Activated naive CD4-positive, alpha-beta T cell treated with anti-CD3 and anti-CD28 coated beads for 36 hours (primary cell): ENCODE measurements at regions not wholly inside any gene's neighbourhood (a gene's known extent, or its start where the extent isn't known, plus 50 kb on each side); places are given as distances from the start of the nearest gene placed in this dataset.

ENCODE experiments used
- CTCF ChIA-PET: fragments of 350-600 bp; sonication (Branson Sonifier 250); formaldehyde crosslinking; loops from one replicate; lab custom pipeline; 2021; ENCODE audit warnings: antibody characterized with exemption; lab: Charles Lee
- DNase-seq: peaks from one replicate; pipeline ENCODE4 v3.0.0-alpha.2; 2020
- H3K27ac Mint-ChIP-seq: one replicate; pipeline ENCODE4 v1.8.0; 2021; ENCODE audit warnings: mild to moderate bottlenecking, mixed read lengths
- H3K27me3 Mint-ChIP-seq: one replicate; pipeline ENCODE4 v1.8.0; 2021; ENCODE audit warnings: low read depth, mixed read lengths
- H3K36me3 Mint-ChIP-seq: one replicate; pipeline ENCODE4 v1.8.0; 2021; ENCODE audit warnings: low read depth, mixed read lengths
- H3K4me1 Mint-ChIP-seq: one replicate; pipeline ENCODE4 v1.8.0; 2021; ENCODE audit warnings: low read depth, mixed read lengths
- H3K4me3 Mint-ChIP-seq: one replicate; pipeline ENCODE4 v1.8.0; 2021; ENCODE audit warnings: mild to moderate bottlenecking, moderate library complexity, mixed read lengths
- H3K9me3 Mint-ChIP-seq: one replicate; pipeline ENCODE4 v1.8.0; 2021; ENCODE audit warnings: mixed read lengths
- intact Hi-C: fragments of 100-400 bp; cut with micrococcal nuclease; formaldehyde crosslinking; loops from one replicate; pipeline ENCODE4 v1.15.1; 2023

GRCh38 chr5:89276566-89277305, 393.8 kb upstream of the MEF2C start:
- no peak for DNase-seq
- no peaks in the 10 kb centered on the region for H3K36me3 Mint-ChIP-seq
- H3K27me3 Mint-ChIP-seq, result peaks cover 2% of the 10 kb centered on the region
- H3K4me3 Mint-ChIP-seq, result no peak overlapping the region
- no peaks in the 10 kb centered on the region for H3K4me1 Mint-ChIP-seq
- no peaks in the 10 kb centered on the region for H3K9me3 Mint-ChIP-seq
- intact Hi-C loops, result no loop called here
- no peak overlapping the region for H3K27ac Mint-ChIP-seq
- CTCF ChIA-PET, result no interaction called here

DNA sequence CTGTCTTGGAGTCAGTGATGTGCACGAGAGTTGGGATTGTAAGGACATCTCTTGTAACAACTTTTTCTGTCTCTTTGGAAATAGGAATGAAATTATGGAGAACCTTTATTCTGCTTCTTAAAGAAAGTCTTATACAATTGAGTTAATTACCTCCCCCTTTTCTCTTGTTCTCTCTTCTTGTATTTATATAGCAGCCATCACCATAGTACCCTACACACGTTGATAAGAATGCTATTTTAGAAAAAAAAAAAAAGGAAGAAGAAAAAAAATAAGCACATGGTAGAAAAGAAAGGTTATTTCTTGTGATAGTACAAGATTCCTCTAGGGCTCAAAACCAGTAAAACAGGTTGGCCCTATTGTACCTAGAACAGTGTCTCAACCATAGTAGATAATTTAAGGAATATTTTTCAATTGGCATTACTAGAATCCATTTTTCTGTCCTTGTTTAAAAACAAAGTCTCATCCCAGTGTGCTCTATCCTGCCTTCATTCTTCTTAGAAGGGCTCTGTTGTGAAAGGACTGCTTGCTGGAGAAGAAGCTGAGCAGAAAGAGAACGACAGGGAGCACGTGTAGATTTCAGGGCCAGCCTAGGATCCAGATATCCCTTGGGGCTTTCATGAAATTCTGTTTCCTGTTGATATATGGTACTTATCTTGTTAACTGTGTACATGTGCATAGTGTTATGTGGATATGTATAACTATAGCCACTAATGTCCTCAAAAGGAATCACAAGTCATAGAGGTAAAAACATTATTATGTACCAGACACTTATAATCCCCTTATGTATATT, 392.3 kb upstream of the MEF2C start:
- Mint-ChIP-seq H3K36me3 (no peaks in the 10 kb centered on the region), H3K4me3 (no peak overlapping the region), H3K27me3 (peaks cover 2% of the 10 kb centered on the region), H3K27ac (no peak overlapping the region), H3K4me1 (no peaks in the 10 kb centered on the region), H3K9me3 (no peaks in the 10 kb centered on the region)
- CTCF ChIA-PET, result no interaction called here
- DNase-seq, result no peak
- intact Hi-C loops, result no loop called here

DNA sequence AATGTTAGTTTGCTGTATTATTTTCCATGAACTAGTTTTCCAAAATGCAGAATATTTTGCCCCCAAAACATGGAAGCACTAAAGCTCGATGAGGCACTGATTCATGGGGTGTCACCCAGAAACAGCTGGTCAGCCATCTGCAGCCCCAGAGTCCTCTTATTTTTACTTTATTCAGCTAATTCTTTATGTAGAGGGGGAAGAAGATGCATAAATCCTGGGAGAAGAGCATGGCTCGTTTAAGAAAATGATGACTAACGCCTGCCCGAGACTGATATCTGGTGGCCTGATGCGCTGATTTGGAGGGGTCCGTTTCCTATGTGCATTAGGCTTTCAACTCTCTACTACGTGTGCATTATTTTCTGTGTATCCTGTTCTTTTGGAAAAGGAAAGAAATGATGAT, 390.3 kb upstream of the MEF2C start:
- H3K4me1 Mint-ChIP-seq, result no peaks in the 10 kb centered on the region
- no peak for DNase-seq
- intact Hi-C loops, result no loop called here

GRCh38 chr5:89270901-89271300, 387.9 kb upstream of the MEF2C start:
- Mint-ChIP-seq H3K9me3 (peaks cover 2% of the 10 kb centered on the region), H3K27ac (no peak overlapping the region), H3K4me1 (no peaks in the 10 kb centered on the region), H3K27me3 (no peaks in the 10 kb centered on the region), H3K4me3 (no peak overlapping the region), H3K36me3 (no peaks in the 10 kb centered on the region)
- CTCF ChIA-PET, result no interaction called here
- intact Hi-C loops, result no loop called here
- no peak for DNase-seq

More for the DNA sequence above, 390.3 kb upstream of the MEF2C start:
- H3K36me3 Mint-ChIP-seq, result no peaks in the 10 kb centered on the region
- peaks cover 1% of the 10 kb centered on the region for H3K27me3 Mint-ChIP-seq
- peaks cover 2% of the 10 kb centered on the region for H3K9me3 Mint-ChIP-seq
- H3K4me3 Mint-ChIP-seq, result no peak overlapping the region
- CTCF ChIA-PET, result no interaction called here
- no peak overlapping the region for H3K27ac Mint-ChIP-seq

- no peak overlapping the region for H3K4me3 Mint-ChIP-seq
- H3K36me3 Mint-ChIP-seq, result no peaks in the 10 kb centered on the region
- intact Hi-C loops, result no loop called here
- CTCF ChIA-PET, result no interaction called here
- no peaks in the 10 kb centered on the region for H3K4me1 Mint-ChIP-seq
- DNase-seq, result no peak
- H3K27ac Mint-ChIP-seq, result no peak overlapping the region
- H3K27me3 Mint-ChIP-seq, result no peaks in the 10 kb centered on the region
- H3K9me3 Mint-ChIP-seq, result peaks cover 2% of the 10 kb centered on the region
Observed at GRCh38 chr5:89269721-89270120, 386.7 kb upstream of the MEF2C start.

- CTCF ChIA-PET, result no interaction called here
- intact Hi-C loops, result no loop called here
- Mint-ChIP-seq H3K4me1 (no peaks in the 10 kb centered on the region), H3K9me3 (peaks cover 2% of the 10 kb centered on the region), H3K4me3 (no peak overlapping the region), H3K27ac (no peak overlapping the region), H3K36me3 (no peaks in the 10 kb centered on the region), H3K27me3 (no peaks in the 10 kb centered on the region)
- DNase-seq, result no peak
Observed at GRCh38 chr5:89268460-89268859, 385.5 kb upstream of the MEF2C start.

GRCh38 chr5:89267788-89268187, 384.8 kb upstream of the MEF2C start:
- Mint-ChIP-seq H3K27me3 (no peaks in the 10 kb centered on the region), H3K36me3 (no peaks in the 10 kb centered on the region), H3K9me3 (peaks cover 2% of the 10 kb centered on the region), H3K4me1 (no peaks in the 10 kb centered on the region), H3K4me3 (no peak overlapping the region), H3K27ac (no peak overlapping the region)
- DNase-seq, result no peak
- CTCF ChIA-PET, result no interaction called here
- intact Hi-C loops, result no loop called here

DNA sequence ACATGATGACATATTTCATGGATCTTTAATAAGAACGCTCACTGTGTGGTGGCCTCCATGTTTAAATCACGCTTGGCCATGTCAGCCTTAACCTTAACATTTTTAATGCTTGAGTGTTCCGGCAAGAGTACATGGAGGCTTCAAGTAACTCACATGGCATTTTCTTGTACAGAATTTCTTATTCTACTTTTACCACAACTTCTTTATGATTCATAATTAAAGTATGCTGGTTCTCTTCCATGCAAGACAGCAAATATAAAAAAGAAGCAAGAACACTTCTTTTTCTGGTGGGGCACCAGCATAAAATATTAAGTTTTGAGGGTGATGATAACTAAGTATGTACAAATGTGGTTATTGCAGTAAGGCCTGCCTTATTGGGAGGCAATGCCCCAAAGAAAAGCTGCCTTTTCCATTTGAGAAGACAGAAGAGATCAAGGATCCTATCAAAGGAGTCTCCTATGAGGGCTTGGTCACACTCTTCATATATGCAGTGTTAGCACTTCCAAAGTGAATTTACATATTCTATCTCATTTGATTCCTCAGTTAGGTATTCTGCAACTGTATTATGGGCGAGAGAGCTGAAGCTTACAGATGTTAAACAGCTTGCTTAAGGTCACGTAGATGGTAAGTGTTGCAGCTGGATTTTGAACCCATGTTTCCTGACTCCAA, 382.7 kb upstream of the MEF2C start:
- Mint-ChIP-seq H3K27me3 (no peaks in the 10 kb centered on the region), H3K36me3 (no peaks in the 10 kb centered on the region)
- CTCF ChIA-PET, result no interaction called here

GRCh38 chr5:89263846-89264245, 380.9 kb upstream of the MEF2C start:
- CTCF ChIA-PET, result no interaction called here
- Mint-ChIP-seq H3K27me3 (no peaks in the 10 kb centered on the region), H3K4me1 (no peaks in the 10 kb centered on the region), H3K9me3 (no peaks in the 10 kb centered on the region), H3K4me3 (no peak overlapping the region), H3K27ac (no peak overlapping the region), H3K36me3 (no peaks in the 10 kb centered on the region)
- intact Hi-C loops, result no loop called here
- no peak for DNase-seq

More for the DNA sequence above, 382.7 kb upstream of the MEF2C start:
- H3K4me3 Mint-ChIP-seq, result no peak overlapping the region
- intact Hi-C loops, result no loop called here
- H3K9me3 Mint-ChIP-seq, result peaks cover 2% of the 10 kb centered on the region
- no peak overlapping the region for H3K27ac Mint-ChIP-seq
- no peak for DNase-seq
- no peaks in the 10 kb centered on the region for H3K4me1 Mint-ChIP-seq

GRCh38 chr5:89262030-89262429, 379.0 kb upstream of the MEF2C start:
- H3K27me3 Mint-ChIP-seq, result no peaks in the 10 kb centered on the region
- intact Hi-C loops, result no loop called here
- CTCF ChIA-PET, result no interaction called here
- H3K36me3 Mint-ChIP-seq, result no peaks in the 10 kb centered on the region
- no peak for DNase-seq
- H3K9me3 Mint-ChIP-seq, result no peaks in the 10 kb centered on the region
- H3K27ac Mint-ChIP-seq, result no peak overlapping the region
- no peak overlapping the region for H3K4me3 Mint-ChIP-seq
- H3K4me1 Mint-ChIP-seq, result no peaks in the 10 kb centered on the region

DNA sequence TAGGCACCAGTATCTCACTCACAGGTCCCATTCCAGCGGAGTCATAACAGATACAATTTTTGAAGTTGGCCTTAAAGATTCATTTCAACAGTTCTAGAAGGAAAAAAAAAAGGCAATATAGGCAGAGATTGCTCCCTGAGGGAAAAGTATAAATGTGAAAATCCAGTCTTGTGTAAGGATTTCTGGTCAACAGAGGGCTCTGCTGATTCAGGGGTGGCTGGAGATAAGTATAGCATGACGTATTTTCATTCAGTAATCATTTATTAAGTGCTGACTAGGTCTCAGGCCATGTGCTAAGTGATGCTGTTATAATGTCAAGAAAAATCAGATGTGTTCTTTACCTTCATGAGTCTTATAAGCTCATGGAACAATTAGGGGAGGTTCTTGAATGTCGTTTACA, 377.3 kb upstream of the MEF2C start:
- intact Hi-C loops, result no loop called here
- H3K9me3 Mint-ChIP-seq, result no peaks in the 10 kb centered on the region
- H3K27ac Mint-ChIP-seq, result no peak overlapping the region
- no peak overlapping the region for H3K4me3 Mint-ChIP-seq
- DNase-seq, result no peak
- H3K4me1 Mint-ChIP-seq, result no peaks in the 10 kb centered on the region
- H3K36me3 Mint-ChIP-seq, result no peaks in the 10 kb centered on the region
- CTCF ChIA-PET, result no interaction called here
- no peaks in the 10 kb centered on the region for H3K27me3 Mint-ChIP-seq

DNA sequence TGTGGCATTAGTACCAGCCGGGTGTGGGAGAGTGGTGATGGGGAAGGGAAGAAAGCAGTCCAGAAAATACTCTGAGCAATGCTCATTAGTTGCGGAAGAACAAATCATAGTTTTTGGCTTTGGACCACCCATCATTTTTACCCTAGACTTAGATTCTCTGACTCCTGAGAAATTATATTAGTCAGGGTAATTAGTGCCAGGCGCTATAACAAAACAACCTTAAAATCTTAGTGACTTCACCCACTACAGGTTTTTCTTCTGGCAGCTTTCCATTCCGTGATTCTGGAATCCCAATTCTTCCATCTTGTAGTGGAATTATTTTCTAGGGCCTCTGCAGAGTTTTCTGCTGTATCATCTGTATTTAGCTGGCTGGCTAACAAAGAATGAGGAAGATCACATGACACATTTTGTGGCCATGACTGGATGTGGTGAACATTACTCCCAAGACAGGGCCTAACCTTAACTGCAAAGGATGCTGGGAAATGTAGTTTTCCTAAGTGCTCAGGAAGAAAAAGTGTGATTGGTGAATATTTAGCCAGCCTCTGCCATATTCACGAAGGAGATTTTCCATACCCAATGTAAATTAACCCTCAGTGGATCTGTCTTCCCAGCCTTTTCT, 373.0 kb upstream of the MEF2C start:
- Mint-ChIP-seq H3K27me3 (no peaks in the 10 kb centered on the region), H3K4me3 (no peak overlapping the region), H3K9me3 (no peaks in the 10 kb centered on the region), H3K36me3 (no peaks in the 10 kb centered on the region), H3K27ac (no peak overlapping the region), H3K4me1 (no peaks in the 10 kb centered on the region)
- intact Hi-C loops, result no loop called here
- CTCF ChIA-PET, result no interaction called here
- DNase-seq, result no peak
